ENCODE measurements at regions not wholly inside any gene's neighbourhood (a gene's known extent, or its start where the extent isn't known, plus 50 kb on each side); places are given as distances from the start of the nearest gene placed in this dataset.

GRCh38 chr5:8851101-8851500, 694.8 kb downstream of the SEMA5A start:
- TF ChIP-seq CTCF (IDR thresholded peaks at IDR 0.05; ENCODE audit: low read length, missing control alignments) = no peak
- H3K4me3 ChIP-seq (replicated peaks; ENCODE audit: low read depth, low read length) = no peak overlapping the region
- no peak for DNase-seq (ENCODE audit: low read depth)

GRCh38 chr5:8857051-8857450, 688.8 kb downstream of the SEMA5A start:
- no peak for TF ChIP-seq CTCF (IDR thresholded peaks at IDR 0.05; ENCODE audit: low read length, missing control alignments)
- no peak for DNase-seq (ENCODE audit: low read depth)
- H3K4me3 ChIP-seq (replicated peaks; ENCODE audit: low read depth, low read length) = no peak overlapping the region

GRCh38 chr5:8861764-8862163, 684.1 kb downstream of the SEMA5A start:
- DNase-seq (ENCODE audit: low read depth) = no peak
- H3K4me3 ChIP-seq (replicated peaks; ENCODE audit: low read depth, low read length) = no peak overlapping the region
- no peak for TF ChIP-seq CTCF (IDR thresholded peaks at IDR 0.05; ENCODE audit: low read length, missing control alignments)

- no peak overlapping the region for H3K4me3 ChIP-seq (replicated peaks; ENCODE audit: low read depth, low read length)
- peak; percentile 57 for TF ChIP-seq CTCF (IDR thresholded peaks at IDR 0.05; ENCODE audit: low read length, missing control alignments)
- DNase-seq (ENCODE audit: low read depth) = peak; percentile 44
Observed at GRCh38 chr5:8864053-8864452, 681.8 kb downstream of the SEMA5A start.

DNA sequence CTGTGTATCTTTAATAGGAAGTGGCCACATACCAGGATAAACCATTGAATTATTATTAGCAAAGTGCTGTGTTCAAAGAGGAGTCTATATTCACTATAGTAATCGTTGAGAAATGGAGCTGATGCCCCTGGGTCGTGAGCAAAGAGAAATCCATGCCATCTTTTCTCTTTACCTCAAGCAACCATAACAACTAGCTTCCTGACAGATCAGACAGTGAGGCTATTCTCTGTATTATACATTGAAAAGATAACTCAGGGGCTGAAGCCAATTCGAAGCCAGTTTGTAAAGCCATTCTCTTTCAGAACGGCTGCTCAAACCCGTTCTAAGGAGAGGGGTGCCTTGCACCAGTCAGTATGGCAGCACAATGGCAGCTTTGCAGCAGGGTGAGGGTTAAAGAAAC, 680.6 kb downstream of the SEMA5A start:
- no peak for DNase-seq (ENCODE audit: low read depth)
- no peak for TF ChIP-seq CTCF (IDR thresholded peaks at IDR 0.05; ENCODE audit: low read length, missing control alignments)
- H3K4me3 ChIP-seq (replicated peaks; ENCODE audit: low read depth, low read length) = no peak overlapping the region

GRCh38 chr5:8865686-8866374, 680.0 kb downstream of the SEMA5A start:
- no peak for DNase-seq (ENCODE audit: low read depth)
- H3K4me3 ChIP-seq (replicated peaks; ENCODE audit: low read depth, low read length) = no peak overlapping the region
- TF ChIP-seq CTCF (IDR thresholded peaks at IDR 0.05; ENCODE audit: low read length, missing control alignments) = no peak

DNA sequence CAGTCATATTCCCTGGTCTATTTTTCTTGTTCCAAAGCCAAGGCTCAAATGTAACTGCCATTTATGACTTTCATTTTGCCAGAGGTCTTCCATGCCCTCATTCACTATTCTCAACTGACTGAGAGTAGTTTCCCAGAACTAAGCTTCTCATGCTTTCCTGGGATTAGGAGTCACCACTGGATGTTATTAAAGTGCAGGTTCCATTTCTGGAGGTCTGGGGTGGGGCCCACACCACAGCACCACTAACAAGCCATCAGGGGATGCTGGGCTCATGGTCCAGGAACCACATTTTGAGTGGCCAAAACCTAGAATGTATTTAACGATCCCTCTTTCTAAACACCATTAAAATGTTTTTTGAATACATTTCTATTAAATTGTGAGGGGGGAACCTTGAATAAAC, 677.6 kb downstream of the SEMA5A start:
- TF ChIP-seq CTCF (IDR thresholded peaks at IDR 0.05; ENCODE audit: low read length, missing control alignments) = no peak
- H3K4me3 ChIP-seq (replicated peaks; ENCODE audit: low read depth, low read length) = no peak overlapping the region
- no peak for DNase-seq (ENCODE audit: low read depth)

Measured in fibroblast of pulmonary artery (primary cell).